Epidermal melanocyte (primary cell): ENCODE measurements at regions not wholly inside any gene's neighbourhood (a gene's known extent, or its start where the extent isn't known, plus 50 kb on each side); places are given as distances from the start of the nearest gene placed in this dataset.

Experiments
- DNase-seq: peaks from one replicate; pipeline ENCODE4 v3.0.0; 2011; ENCODE audit warnings: low spot score; ENCODE audit not compliant: insufficient read length

- DNase-seq: no peak
Observed at GRCh38 chr12:90899456-90900182, 55.4 kb downstream of the CCER1 start.

GRCh38 chr12:90897986-90898385, 57.0 kb downstream of the CCER1 start:
- no peak for DNase-seq

- DNase-seq: no peak
Observed at GRCh38 chr12:90897316-90897715, 57.7 kb downstream of the CCER1 start.

- DNase-seq: no peak
Observed at GRCh38 chr12:90896821-90897220, 58.2 kb downstream of the CCER1 start.

GRCh38 chr12:90896164-90896563, 58.8 kb downstream of the CCER1 start:
- no peak for DNase-seq

- DNase-seq: no peak
Observed at GRCh38 chr12:90888316-90888715, 66.7 kb downstream of the CCER1 start.

GRCh38 chr12:90883456-90883855, 71.5 kb downstream of the CCER1 start:
- DNase-seq: no peak

- DNase-seq: no peak
Observed at GRCh38 chr12:90871726-90872096, 83.3 kb downstream of the CCER1 start.

GRCh38 chr12:90870971-90871725, 83.8 kb downstream of the CCER1 start:
- no peak for DNase-seq

- DNase-seq: no peak
Observed at GRCh38 chr12:90868626-90869025, 86.3 kb downstream of the CCER1 start.

- DNase-seq: no peak
Observed at GRCh38 chr12:90859591-90859990, 95.4 kb downstream of the CCER1 start.

- DNase-seq: no peak
Observed at GRCh38 chr12:90858252-90858651, 96.7 kb downstream of the CCER1 start.

GRCh38 chr12:90855534-90855933, 99.4 kb downstream of the CCER1 start:
- no peak for DNase-seq

GRCh38 chr12:90854136-90854689, 100.8 kb downstream of the CCER1 start:
- no peak for DNase-seq

- no peak for DNase-seq
Observed at GRCh38 chr12:90851800-90852718, 102.9 kb downstream of the CCER1 start.

GRCh38 chr12:90842477-90842876, 112.5 kb downstream of the CCER1 start:
- no peak for DNase-seq

- no peak for DNase-seq
Observed at GRCh38 chr12:90841336-90841735, 113.6 kb downstream of the CCER1 start.

GRCh38 chr12:90839346-90839745, 115.6 kb downstream of the CCER1 start:
- no peak for DNase-seq

- no peak for DNase-seq
Observed at GRCh38 chr12:90836689-90837088, 118.3 kb downstream of the CCER1 start.

GRCh38 chr12:90833228-90833627, 121.7 kb downstream of the CCER1 start:
- DNase-seq: no peak

GRCh38 chr12:90832427-90832826, 122.5 kb downstream of the CCER1 start:
- no peak for DNase-seq

GRCh38 chr12:90831712-90832111, 123.3 kb downstream of the CCER1 start:
- no peak for DNase-seq
